ENCODE measurements at regions not wholly inside any gene's neighbourhood (a gene's known extent, or its start where the extent isn't known, plus 50 kb on each side); places are given as distances from the start of the nearest gene placed in this dataset.

GRCh38 chr3:116849261-116849688 is 139.7 kb downstream of the TUSC7 start:
- DNase-seq (no peak), ATAC-seq (no peak)
- intact Hi-C loops (cut with DNase I), result no loop called here
- 10% methylated on average over 3 of the region's 3 CpGs for WGBS (ENCODE audit: insufficient coverage, low coverage, low lambda C conversion rate, missing lambda C conversion rate)
- H3K4me1 ChIP-seq, result no peaks in the 10 kb centered on the region
- H3K27me3 ChIP-seq, result no peaks in the 10 kb centered on the region
- no peak overlapping the region for H3K27ac ChIP-seq
- no peak overlapping the region for H3K4me3 ChIP-seq
- no peaks in the 10 kb centered on the region for H3K9me3 ChIP-seq
- no peaks in the 10 kb centered on the region for H3K36me3 ChIP-seq
- no peak for TF ChIP-seq CTCF (IDR thresholded peaks at IDR 0.05)
- TF ChIP-seq POLR2A (IDR thresholded peaks at IDR 0.05), result no peak

GRCh38 chr3:116852803-116853202 is 143.2 kb downstream of the TUSC7 start:
- TF ChIP-seq CTCF (IDR thresholded peaks at IDR 0.05), result no peak
- TF ChIP-seq POLR2A (IDR thresholded peaks at IDR 0.05), result no peak
- no peaks in the 10 kb centered on the region for H3K36me3 ChIP-seq
- no peak overlapping the region for H3K27ac ChIP-seq
- DNase-seq (no peak), ATAC-seq (no peak)
- H3K9me3 ChIP-seq, result no peaks in the 10 kb centered on the region
- H3K27me3 ChIP-seq, result no peaks in the 10 kb centered on the region
- intact Hi-C loops (cut with DNase I), result no loop called here
- H3K4me1 ChIP-seq, result no peaks in the 10 kb centered on the region
- 53% methylated on average over 4 of the region's 5 CpGs for WGBS (ENCODE audit: insufficient coverage, low coverage, low lambda C conversion rate, missing lambda C conversion rate)
- no peak overlapping the region for H3K4me3 ChIP-seq

- TF ChIP-seq CTCF (IDR thresholded peaks at IDR 0.05) (no peak), POLR2A (IDR thresholded peaks at IDR 0.05) (no peak)
- Histone ChIP-seq H3K36me3 (no peaks in the 10 kb centered on the region), H3K27me3 (no peaks in the 10 kb centered on the region), H3K9me3 (no peaks in the 10 kb centered on the region), H3K4me1 (no peaks in the 10 kb centered on the region), H3K4me3 (no peak overlapping the region), H3K27ac (no peak overlapping the region)
- WGBS (ENCODE audit: insufficient coverage, low coverage, low lambda C conversion rate, missing lambda C conversion rate), result 34% methylated on average over 3 of the region's 3 CpGs
- DNase-seq (no peak), ATAC-seq (no peak)
- intact Hi-C loops (cut with DNase I), result no loop called here
Observed at GRCh38 chr3:116863270-116863770, 153.7 kb downstream of the TUSC7 start.

- 3% methylated on average over 16 of the region's 16 CpGs for WGBS (ENCODE audit: insufficient coverage, low coverage, low lambda C conversion rate, missing lambda C conversion rate)
- no peaks in the 10 kb centered on the region for H3K36me3 ChIP-seq
- no peak overlapping the region for H3K27ac ChIP-seq
- intact Hi-C loops (cut with DNase I), result no loop called here
- no peak for ATAC-seq
- no peak for TF ChIP-seq POLR2A (IDR thresholded peaks at IDR 0.05)
- TF ChIP-seq CTCF (IDR thresholded peaks at IDR 0.05), result peak in 3 of 4 donors; percentile 11 to 20 (median 12)
- H3K27me3 ChIP-seq, result no peaks in the 10 kb centered on the region
- no peak overlapping the region for H3K4me3 ChIP-seq
- no peaks in the 10 kb centered on the region for H3K4me1 ChIP-seq
- H3K9me3 ChIP-seq, result no peaks in the 10 kb centered on the region
- DNase-seq, result no peak
Observed at GRCh38 chr3:116863822-116864589, 154.4 kb downstream of the TUSC7 start.

Data from right lobe of liver (tissue), 6 donors.